H1 (cell line): ENCODE measurements at regions not wholly inside any gene's neighbourhood (a gene's known extent, or its start where the extent isn't known, plus 50 kb on each side); places are given as distances from the start of the nearest gene placed in this dataset.

Experiments used
- CEBPB ChIP-seq: IDR thresholded peaks from 2 replicates; pipeline ENCODE4 v1.6.1; 2012; ENCODE audit warnings: low read depth, low read length
- EZH2 ChIP-seq: fragments of 200-600 bp; sonication (generic); IDR thresholded peaks from 2 replicates; pipeline ENCODE4 v1.7.1; 2012; ENCODE audit warnings: low read depth, mild to moderate bottlenecking, moderate library complexity, low read length, inconsistent platforms; ENCODE audit not compliant: severe bottlenecking

DNA sequence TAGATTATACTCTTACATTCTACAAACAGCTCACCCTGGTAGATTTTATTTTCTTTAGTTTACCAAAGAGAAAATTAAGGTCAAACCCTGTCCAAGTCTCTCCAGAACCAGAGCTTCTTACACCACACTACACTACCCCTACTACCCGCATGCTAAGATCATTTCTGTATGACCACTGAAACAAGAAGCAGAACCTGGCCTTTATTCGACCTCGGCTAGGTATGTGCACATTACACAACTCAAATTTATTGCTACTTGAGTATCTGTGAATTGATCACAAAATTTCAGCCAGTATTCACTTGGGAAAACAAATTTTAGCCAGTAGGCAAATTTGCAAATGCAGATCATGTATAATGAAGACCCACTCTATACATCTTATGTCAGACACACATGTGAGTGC lies 2437.0 kb downstream of the PCDH9 start:
- TF ChIP-seq EZH2 (no peak), CEBPB (no peak)
